ENCODE measurements at regions not wholly inside any gene's neighbourhood (a gene's known extent, or its start where the extent isn't known, plus 50 kb on each side); places are given as distances from the start of the nearest gene placed in this dataset.

- CTCF ChIA-PET, result no interaction called here
- H3K4me1 Mint-ChIP-seq, result no peaks in the 10 kb centered on the region
- no peak overlapping the region for H3K4me3 Mint-ChIP-seq
- no peaks in the 10 kb centered on the region for H3K27me3 Mint-ChIP-seq
- no peaks in the 10 kb centered on the region for H3K9me3 Mint-ChIP-seq
- no peaks in the 10 kb centered on the region for H3K36me3 Mint-ChIP-seq (ENCODE audit: low read depth)
- H3K27ac Mint-ChIP-seq, result no peak overlapping the region
- no peak for DNase-seq
- POLR2A ChIA-PET, result no interaction called here
These were observed 131.4 kb downstream of the EDN1 start for GRCh38 chr6:12421596-12421995.

DNA sequence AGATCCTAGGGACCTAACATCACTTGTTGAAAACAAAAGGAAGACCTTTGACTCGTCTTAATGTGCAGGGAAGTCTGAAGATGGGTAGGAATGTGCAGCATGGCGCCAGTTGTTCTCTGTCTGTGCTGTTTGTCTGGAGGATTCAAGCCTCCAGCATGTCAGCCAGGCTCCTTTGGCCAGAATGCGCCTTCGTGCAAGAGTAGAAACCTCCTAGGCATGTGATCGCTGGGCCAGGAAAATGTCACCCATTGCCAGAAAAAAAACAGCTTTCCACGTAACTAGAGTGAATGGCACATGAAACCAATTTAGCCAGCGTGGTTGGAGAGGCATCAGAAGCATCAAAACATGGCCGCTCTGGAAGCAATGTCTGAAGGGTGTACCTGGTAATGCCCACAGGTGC is 132.7 kb downstream of the EDN1 start:
- Mint-ChIP-seq H3K27ac (no peak overlapping the region), H3K36me3 (ENCODE audit: low read depth) (no peaks in the 10 kb centered on the region), H3K27me3 (no peaks in the 10 kb centered on the region), H3K4me3 (no peak overlapping the region), H3K4me1 (no peaks in the 10 kb centered on the region), H3K9me3 (no peaks in the 10 kb centered on the region)
- DNase-seq, result no peak
- CTCF ChIA-PET, result no interaction called here
- POLR2A ChIA-PET, result no interaction called here

DNA sequence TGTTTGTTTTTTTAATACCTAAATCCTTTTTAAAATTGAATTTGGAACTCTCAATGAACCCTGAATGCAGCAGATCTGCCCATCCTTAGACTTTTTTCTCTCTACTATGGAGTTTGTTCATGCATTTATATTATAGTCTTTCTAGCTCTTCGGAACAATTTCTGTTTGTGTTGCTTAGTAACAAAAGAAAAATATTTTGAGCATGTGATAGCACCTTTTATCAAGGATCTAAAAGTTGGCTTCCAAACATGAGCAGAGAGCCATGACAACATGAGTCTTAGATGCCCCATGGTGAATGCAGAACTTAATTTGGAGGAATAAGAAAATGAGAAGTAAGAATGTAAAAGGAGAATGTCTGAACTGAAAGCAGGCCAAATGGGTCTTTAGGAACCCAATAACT is 133.7 kb downstream of the EDN1 start:
- POLR2A ChIA-PET, result no interaction called here
- H3K4me3 Mint-ChIP-seq, result no peak overlapping the region
- H3K4me1 Mint-ChIP-seq, result no peaks in the 10 kb centered on the region
- no peaks in the 10 kb centered on the region for H3K36me3 Mint-ChIP-seq (ENCODE audit: low read depth)
- no peaks in the 10 kb centered on the region for H3K9me3 Mint-ChIP-seq
- H3K27ac Mint-ChIP-seq, result no peak overlapping the region
- H3K27me3 Mint-ChIP-seq, result no peaks in the 10 kb centered on the region
- CTCF ChIA-PET, result no interaction called here
- no peak for DNase-seq

DNA sequence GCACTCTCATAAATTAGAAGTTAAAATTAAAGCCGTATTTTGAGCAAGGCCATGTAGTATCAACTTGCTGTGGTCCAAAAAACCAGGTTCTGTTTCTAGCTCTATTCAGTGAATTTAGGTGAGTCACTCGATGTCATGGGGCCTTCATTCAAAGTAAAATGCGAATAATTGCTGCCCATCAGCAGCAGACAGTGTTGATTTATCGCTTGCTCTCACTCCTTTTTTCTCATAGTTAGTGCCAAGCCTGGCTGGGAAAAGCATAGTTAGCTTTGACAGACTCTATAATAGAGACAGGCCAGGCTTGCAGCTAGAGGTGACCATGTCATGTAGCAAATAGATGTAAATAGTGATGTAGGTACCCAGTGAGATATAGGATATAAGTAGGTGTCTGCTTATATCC is 136.0 kb downstream of the EDN1 start:
- Mint-ChIP-seq H3K4me3 (no peak overlapping the region), H3K27me3 (no peaks in the 10 kb centered on the region), H3K9me3 (no peaks in the 10 kb centered on the region), H3K36me3 (ENCODE audit: low read depth) (no peaks in the 10 kb centered on the region), H3K27ac (no peak overlapping the region), H3K4me1 (no peaks in the 10 kb centered on the region)
- CTCF ChIA-PET, result no interaction called here
- DNase-seq, result no peak
- POLR2A ChIA-PET, result no interaction called here

DNA sequence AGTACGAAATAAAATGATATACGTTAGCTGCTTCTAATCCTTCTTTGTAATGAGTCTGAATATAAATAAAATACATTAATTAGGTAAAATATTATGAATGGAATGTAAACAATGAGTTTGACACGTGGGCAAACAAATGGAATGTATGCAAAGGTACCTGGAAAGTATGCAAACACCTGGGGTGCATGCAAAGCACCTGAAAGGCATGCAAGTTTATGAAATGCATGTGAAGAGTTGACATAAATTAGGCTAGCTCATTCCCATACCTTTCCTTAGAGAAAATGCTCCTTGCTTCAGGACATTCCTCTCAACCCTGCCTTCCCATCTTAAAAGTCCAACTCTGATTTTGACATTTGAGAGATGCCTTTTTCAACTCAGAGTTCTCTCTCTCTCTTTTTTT is 140.9 kb downstream of the EDN1 start:
- Mint-ChIP-seq H3K27me3 (no peaks in the 10 kb centered on the region), H3K27ac (no peak overlapping the region), H3K9me3 (no peaks in the 10 kb centered on the region), H3K36me3 (ENCODE audit: low read depth) (no peaks in the 10 kb centered on the region), H3K4me1 (no peaks in the 10 kb centered on the region), H3K4me3 (no peak overlapping the region)
- DNase-seq, result no peak
- POLR2A ChIA-PET, result no interaction called here
- CTCF ChIA-PET, result no interaction called here

DNA sequence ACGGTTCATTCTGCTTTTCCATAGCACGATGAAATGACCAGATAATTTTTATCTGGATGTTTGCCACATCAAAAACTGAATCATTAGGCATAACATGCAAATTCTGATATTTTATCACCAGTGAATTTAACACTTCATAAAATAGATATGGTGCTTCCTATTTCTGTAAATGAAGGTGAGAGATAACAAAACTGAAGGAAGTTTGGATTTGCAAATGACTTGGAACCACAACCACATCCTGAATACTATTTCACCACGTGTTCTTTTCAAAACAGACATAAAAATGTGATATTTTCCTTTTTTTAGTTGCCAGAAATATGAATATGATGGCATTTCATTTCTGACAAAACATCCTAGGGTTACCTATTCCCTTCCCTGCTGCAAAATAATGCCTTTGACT is 146.1 kb downstream of the EDN1 start:
- H3K27ac Mint-ChIP-seq, result no peak overlapping the region
- CTCF ChIA-PET, result no interaction called here

DNA sequence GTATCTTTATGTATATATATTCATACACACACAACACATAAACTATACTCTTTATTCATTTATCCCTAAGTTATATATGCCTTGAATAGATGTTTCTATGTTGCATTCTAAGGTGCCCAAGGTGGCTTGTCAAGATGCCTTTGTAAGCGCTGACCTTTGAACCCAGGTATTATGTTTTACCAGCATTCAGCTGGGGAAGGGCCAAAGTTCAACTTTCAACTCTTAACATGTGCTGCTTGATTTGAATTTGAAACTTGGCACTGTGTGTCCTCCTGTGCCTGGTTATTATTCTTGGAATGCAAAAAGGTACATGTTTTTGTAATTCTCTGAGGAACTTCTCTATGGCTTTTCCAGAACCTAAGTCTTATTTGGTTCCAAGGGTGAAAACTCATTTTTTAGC is 146.5 kb downstream of the EDN1 start:
- H3K9me3 Mint-ChIP-seq, result no peaks in the 10 kb centered on the region
- no peaks in the 10 kb centered on the region for H3K4me1 Mint-ChIP-seq
- DNase-seq, result no peak
- no peaks in the 10 kb centered on the region for H3K36me3 Mint-ChIP-seq (ENCODE audit: low read depth)
- H3K4me3 Mint-ChIP-seq, result no peak overlapping the region
- H3K27me3 Mint-ChIP-seq, result no peaks in the 10 kb centered on the region
- ChIA-PET POLR2A (no interaction called here), CTCF (no interaction called here)
- no peak overlapping the region for H3K27ac Mint-ChIP-seq

More for the DNA sequence above, 146.1 kb downstream of the EDN1 start:
- DNase-seq, result no peak
- Mint-ChIP-seq H3K4me3 (no peak overlapping the region), H3K9me3 (no peaks in the 10 kb centered on the region), H3K4me1 (no peaks in the 10 kb centered on the region), H3K36me3 (ENCODE audit: low read depth) (no peaks in the 10 kb centered on the region), H3K27me3 (no peaks in the 10 kb centered on the region)
- POLR2A ChIA-PET, result no interaction called here

DNA sequence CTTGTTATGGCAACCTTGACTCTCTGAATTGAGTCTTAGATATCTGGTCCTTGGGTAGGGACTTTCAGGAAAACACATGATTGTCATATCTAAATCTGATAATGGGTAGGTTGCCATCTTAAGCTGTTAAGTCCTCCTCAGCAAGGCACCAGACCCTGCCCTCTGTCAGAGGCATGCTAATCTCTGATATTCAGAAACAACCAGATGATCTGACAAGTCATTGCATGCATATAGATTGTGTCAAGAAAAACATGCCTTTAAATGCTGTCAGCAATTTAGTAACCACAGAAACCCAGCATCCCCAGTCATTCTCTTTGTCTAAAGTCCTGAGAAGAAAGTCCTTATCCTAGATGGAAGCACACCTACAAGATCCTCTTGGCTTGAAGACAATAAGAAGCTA is 149.1 kb downstream of the EDN1 start:
- no peak overlapping the region for H3K4me3 Mint-ChIP-seq
- no peaks in the 10 kb centered on the region for H3K4me1 Mint-ChIP-seq
- H3K9me3 Mint-ChIP-seq, result no peaks in the 10 kb centered on the region
- no peak for DNase-seq
- no peak overlapping the region for H3K27ac Mint-ChIP-seq
- H3K27me3 Mint-ChIP-seq, result no peaks in the 10 kb centered on the region
- H3K36me3 Mint-ChIP-seq (ENCODE audit: low read depth), result no peaks in the 10 kb centered on the region
- ChIA-PET POLR2A (no interaction called here), CTCF (no interaction called here)

DNA sequence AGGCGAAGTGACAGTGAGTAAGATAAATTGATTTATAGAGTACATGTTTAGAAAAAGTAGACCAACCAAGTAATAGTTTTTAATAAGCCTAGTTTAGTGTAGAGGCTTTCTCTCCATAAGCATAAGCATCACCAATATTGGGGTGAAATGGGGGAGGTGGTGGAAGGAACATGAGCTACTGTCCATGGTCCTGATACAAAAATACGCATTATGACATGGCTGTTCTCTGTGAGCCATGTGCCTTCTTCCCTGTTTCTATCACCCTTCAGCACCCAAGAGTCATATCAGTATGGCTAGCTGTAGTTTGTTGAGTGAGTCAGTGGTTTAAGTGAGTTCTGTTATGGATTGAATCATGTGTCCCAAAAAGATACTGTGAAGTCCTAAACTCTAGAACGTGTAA is 150.8 kb downstream of the EDN1 start:
- CTCF ChIA-PET, result no interaction called here
- POLR2A ChIA-PET, result no interaction called here
- H3K9me3 Mint-ChIP-seq, result no peaks in the 10 kb centered on the region
- no peak overlapping the region for H3K27ac Mint-ChIP-seq
- no peaks in the 10 kb centered on the region for H3K27me3 Mint-ChIP-seq
- no peaks in the 10 kb centered on the region for H3K36me3 Mint-ChIP-seq (ENCODE audit: low read depth)
- no peak overlapping the region for H3K4me3 Mint-ChIP-seq
- DNase-seq, result no peak
- H3K4me1 Mint-ChIP-seq, result no peaks in the 10 kb centered on the region

GRCh38 chr6:12442455-12442854 is 152.3 kb downstream of the EDN1 start:
- no peaks in the 10 kb centered on the region for H3K36me3 Mint-ChIP-seq (ENCODE audit: low read depth)
- no peaks in the 10 kb centered on the region for H3K9me3 Mint-ChIP-seq
- DNase-seq, result no peak
- H3K27ac Mint-ChIP-seq, result no peak overlapping the region
- ChIA-PET POLR2A (no interaction called here), CTCF (no interaction called here)
- no peak overlapping the region for H3K4me3 Mint-ChIP-seq
- H3K27me3 Mint-ChIP-seq, result no peaks in the 10 kb centered on the region
- H3K4me1 Mint-ChIP-seq, result no peaks in the 10 kb centered on the region

GRCh38 chr6:12446394-12446793 is 156.2 kb downstream of the EDN1 start:
- Mint-ChIP-seq H3K36me3 (ENCODE audit: low read depth) (no peaks in the 10 kb centered on the region), H3K27ac (no peak overlapping the region), H3K27me3 (no peaks in the 10 kb centered on the region), H3K4me3 (no peak overlapping the region), H3K9me3 (no peaks in the 10 kb centered on the region), H3K4me1 (no peaks in the 10 kb centered on the region)
- CTCF ChIA-PET, result no interaction called here
- POLR2A ChIA-PET, result no interaction called here
- no peak for DNase-seq

DNA sequence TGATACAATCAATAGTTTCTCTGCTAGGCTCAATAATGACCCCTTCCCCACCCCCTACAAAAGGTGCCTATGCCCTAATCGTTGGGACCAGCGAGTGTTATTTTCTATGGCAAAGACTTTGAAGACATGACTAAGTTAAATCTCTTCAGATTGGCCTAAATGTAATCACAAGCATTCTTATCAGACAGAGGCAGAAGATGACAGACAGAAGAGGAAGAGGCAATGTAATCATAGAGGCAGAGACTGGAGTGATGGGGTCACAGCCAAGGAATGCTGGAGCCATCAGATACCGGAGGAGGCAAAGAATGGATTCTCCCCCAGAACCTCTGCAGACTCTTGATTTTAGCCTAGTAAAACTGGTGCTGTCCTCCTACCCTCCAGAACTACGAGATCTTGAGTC is 159.3 kb downstream of the EDN1 start:
- ChIA-PET POLR2A (no interaction called here), CTCF (no interaction called here)
- Mint-ChIP-seq H3K36me3 (ENCODE audit: low read depth) (no peaks in the 10 kb centered on the region), H3K27me3 (no peaks in the 10 kb centered on the region), H3K27ac (no peak overlapping the region), H3K9me3 (peaks cover 9% of the 10 kb centered on the region), H3K4me3 (no peak overlapping the region), H3K4me1 (no peaks in the 10 kb centered on the region)
- DNase-seq, result no peak

- Mint-ChIP-seq H3K36me3 (ENCODE audit: low read depth) (no peaks in the 10 kb centered on the region), H3K4me1 (no peaks in the 10 kb centered on the region), H3K27ac (no peak overlapping the region), H3K9me3 (peaks cover 9% of the 10 kb centered on the region), H3K27me3 (no peaks in the 10 kb centered on the region), H3K4me3 (no peak overlapping the region)
- POLR2A ChIA-PET, result no interaction called here
- no peak for DNase-seq
- CTCF ChIA-PET, result no interaction called here
These were observed 160.3 kb downstream of the EDN1 start for GRCh38 chr6:12450467-12450866.

DNA sequence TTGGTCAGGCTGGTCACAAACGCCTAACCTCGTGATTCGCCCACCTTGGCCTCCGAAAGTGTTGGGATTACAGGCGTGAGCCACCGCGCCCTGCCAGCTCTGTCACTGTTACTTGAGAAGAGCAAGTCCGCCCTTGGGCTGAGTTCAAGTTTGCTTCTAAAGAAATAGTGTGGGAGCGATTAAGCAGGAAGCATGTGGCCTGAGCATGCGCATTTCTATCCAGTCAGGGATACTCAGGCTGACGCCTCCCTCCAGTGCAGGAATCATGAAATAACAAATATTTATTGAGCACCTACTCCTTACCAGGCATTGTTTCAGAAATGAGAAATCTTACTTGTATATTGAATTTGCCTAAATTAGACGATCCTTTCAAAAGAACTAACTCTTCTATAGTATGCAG is 166.2 kb downstream of the EDN1 start:
- peaks cover 9% of the 10 kb centered on the region for H3K9me3 Mint-ChIP-seq
- H3K4me3 Mint-ChIP-seq, result no peak overlapping the region
- CTCF ChIA-PET, result no interaction called here
- no peak overlapping the region for H3K27ac Mint-ChIP-seq
- no peaks in the 10 kb centered on the region for H3K27me3 Mint-ChIP-seq
- H3K36me3 Mint-ChIP-seq (ENCODE audit: low read depth), result no peaks in the 10 kb centered on the region
- no peaks in the 10 kb centered on the region for H3K4me1 Mint-ChIP-seq
- POLR2A ChIA-PET, result no interaction called here
- no peak for DNase-seq

DNA sequence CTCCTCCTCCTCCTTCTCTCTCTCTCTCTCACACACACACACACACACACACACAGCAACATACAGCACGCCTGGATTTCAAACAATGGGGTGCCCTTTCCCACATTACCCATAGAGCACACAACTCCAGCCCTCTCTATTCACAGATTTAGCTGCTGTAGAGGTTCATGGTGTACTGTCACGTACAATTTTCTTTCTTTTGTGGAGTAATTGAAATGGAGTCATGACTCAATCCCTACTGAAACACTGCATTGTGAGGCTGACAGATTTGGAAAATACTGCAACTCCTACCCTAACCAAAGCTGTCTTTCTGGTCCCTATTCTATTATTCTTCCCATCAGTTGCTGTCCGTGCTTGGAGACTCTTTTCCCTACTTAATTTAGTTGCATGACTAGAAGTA is 166.9 kb downstream of the EDN1 start:
- ChIA-PET POLR2A (no interaction called here), CTCF (no interaction called here)
- Mint-ChIP-seq H3K27ac (no peak overlapping the region), H3K4me1 (no peaks in the 10 kb centered on the region), H3K4me3 (no peak overlapping the region), H3K27me3 (no peaks in the 10 kb centered on the region), H3K9me3 (peaks cover 7% of the 10 kb centered on the region), H3K36me3 (ENCODE audit: low read depth) (no peaks in the 10 kb centered on the region)
- no peak for DNase-seq
